ENCODE measurements at regions not wholly inside any gene's neighbourhood (a gene's known extent, or its start where the extent isn't known, plus 50 kb on each side); places are given as distances from the start of the nearest gene placed in this dataset.

GRCh38 chr12:58608711-58609110 lies 311.6 kb downstream of the LRIG3 start:
- Histone ChIP-seq H3K9me3 (no peaks in the 10 kb centered on the region), H3K36me3 (no peaks in the 10 kb centered on the region), H3K27me3 (no peaks in the 10 kb centered on the region), H3K4me1 (no peaks in the 10 kb centered on the region), H3K4me3 (ENCODE audit: low read depth, low read length) (no peak overlapping the region)
- DNase-seq = no peak
- TF ChIP-seq CTCF (IDR thresholded peaks at IDR 0.05; ENCODE audit: low read depth, low read length) = no peak

DNA sequence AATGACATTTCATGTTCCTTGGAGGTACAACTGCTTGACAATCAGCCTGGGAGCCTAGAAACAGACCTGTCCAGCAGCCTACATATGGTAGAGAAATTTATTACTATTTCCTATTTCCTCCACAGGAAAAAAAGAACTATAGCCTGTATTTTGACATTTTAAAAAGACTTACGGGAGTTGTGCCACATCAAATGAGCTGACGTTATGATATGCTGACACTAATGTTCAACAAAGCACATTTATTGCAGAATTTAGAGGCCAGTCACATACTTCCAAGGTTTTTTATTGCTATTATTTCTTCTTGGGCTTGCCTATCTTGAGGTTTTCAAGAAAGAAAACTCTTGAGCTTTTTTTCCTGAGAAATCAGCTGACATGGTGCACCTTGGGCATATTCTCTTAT lies 305.3 kb downstream of the LRIG3 start:
- H3K9me3 ChIP-seq = no peaks in the 10 kb centered on the region
- no peaks in the 10 kb centered on the region for H3K27me3 ChIP-seq
- no peak for TF ChIP-seq CTCF (IDR thresholded peaks at IDR 0.05; ENCODE audit: low read depth, low read length)

GRCh38 chr12:58615576-58615975 lies 304.7 kb downstream of the LRIG3 start:
- no peak overlapping the region for H3K4me3 ChIP-seq (ENCODE audit: low read depth, low read length)
- TF ChIP-seq CTCF (IDR thresholded peaks at IDR 0.05; ENCODE audit: low read depth, low read length) = no peak
- no peaks in the 10 kb centered on the region for H3K36me3 ChIP-seq
- H3K4me1 ChIP-seq = no peaks in the 10 kb centered on the region
- no peaks in the 10 kb centered on the region for H3K27me3 ChIP-seq
- H3K9me3 ChIP-seq = no peaks in the 10 kb centered on the region
- DNase-seq = no peak

More for the DNA sequence above, 305.3 kb downstream of the LRIG3 start:
- DNase-seq = no peak
- Histone ChIP-seq H3K4me1 (no peaks in the 10 kb centered on the region), H3K4me3 (ENCODE audit: low read depth, low read length) (no peak overlapping the region), H3K36me3 (no peaks in the 10 kb centered on the region)

DNA sequence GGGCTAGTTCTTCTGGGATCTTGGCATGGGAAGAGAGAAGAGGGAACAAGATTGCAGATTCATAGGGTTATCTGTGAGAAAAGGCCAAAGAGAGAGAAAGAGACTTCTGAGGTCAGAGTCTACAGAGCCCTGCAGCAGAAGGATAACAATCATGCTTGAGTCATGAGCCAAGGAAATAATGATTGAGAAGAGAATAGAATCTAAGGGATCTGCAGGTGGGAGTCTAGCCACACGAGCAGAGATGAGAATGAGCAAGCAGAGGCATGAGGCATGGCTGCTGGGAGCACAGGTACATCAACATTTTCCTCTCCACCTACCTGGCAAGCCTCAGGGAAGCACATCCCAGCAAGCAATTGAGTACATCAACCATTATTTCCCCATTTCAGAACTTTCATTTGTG lies 303.7 kb downstream of the LRIG3 start:
- no peaks in the 10 kb centered on the region for H3K36me3 ChIP-seq
- no peaks in the 10 kb centered on the region for H3K27me3 ChIP-seq
- TF ChIP-seq CTCF (IDR thresholded peaks at IDR 0.05; ENCODE audit: low read depth, low read length) = no peak
- no peaks in the 10 kb centered on the region for H3K9me3 ChIP-seq
- no peaks in the 10 kb centered on the region for H3K4me1 ChIP-seq
- DNase-seq = no peak
- H3K4me3 ChIP-seq (ENCODE audit: low read depth, low read length) = no peak overlapping the region

DNA sequence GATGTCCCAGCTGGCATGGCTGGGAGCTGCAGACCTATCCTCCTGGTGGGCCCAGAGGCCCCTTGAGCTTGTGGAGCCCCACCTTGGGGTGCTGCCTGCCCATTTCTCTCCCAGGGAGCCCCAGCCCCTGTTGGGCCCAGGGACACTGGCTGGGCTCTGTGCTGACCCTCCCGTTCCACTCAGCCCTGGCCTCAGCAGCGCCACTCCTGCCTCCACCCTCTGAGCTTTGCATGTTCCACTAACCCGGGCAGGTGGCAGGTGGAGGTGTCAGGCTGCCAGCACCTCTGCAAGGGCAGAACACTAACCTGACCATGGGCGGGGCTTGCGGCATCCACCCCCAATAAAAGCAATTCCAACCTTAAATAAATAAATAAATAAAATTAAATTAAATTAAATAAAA lies 299.2 kb downstream of the LRIG3 start:
- H3K27me3 ChIP-seq = no peaks in the 10 kb centered on the region
- no peak for DNase-seq
- no peaks in the 10 kb centered on the region for H3K9me3 ChIP-seq
- no peak for TF ChIP-seq CTCF (IDR thresholded peaks at IDR 0.05; ENCODE audit: low read depth, low read length)
- no peaks in the 10 kb centered on the region for H3K36me3 ChIP-seq
- H3K4me3 ChIP-seq (ENCODE audit: low read depth, low read length) = no peak overlapping the region
- H3K4me1 ChIP-seq = no peaks in the 10 kb centered on the region

DNA sequence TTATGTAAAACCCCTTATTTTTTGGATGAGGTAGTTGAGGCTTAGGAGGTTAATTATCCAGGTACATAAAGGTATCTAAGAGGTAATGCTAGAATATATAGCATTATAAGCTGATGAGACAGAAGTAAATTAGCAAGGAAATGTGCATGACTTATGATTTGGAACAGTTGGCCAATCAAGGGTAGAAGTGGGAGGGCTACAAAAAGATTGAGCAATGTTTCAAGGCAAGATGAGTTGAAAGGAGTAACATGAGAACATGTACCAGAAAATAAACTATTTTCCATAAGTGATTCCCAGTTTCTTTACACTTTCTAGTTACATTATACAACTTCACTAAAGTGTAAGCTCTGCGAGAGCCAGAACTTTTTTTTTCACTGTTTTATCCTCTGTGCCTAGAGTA lies 290.9 kb downstream of the LRIG3 start:
- H3K27me3 ChIP-seq = no peaks in the 10 kb centered on the region
- no peaks in the 10 kb centered on the region for H3K36me3 ChIP-seq
- H3K4me1 ChIP-seq = no peaks in the 10 kb centered on the region
- no peak for DNase-seq
- no peak for TF ChIP-seq CTCF (IDR thresholded peaks at IDR 0.05; ENCODE audit: low read depth, low read length)
- H3K4me3 ChIP-seq (ENCODE audit: low read depth, low read length) = no peak overlapping the region
- H3K9me3 ChIP-seq = no peaks in the 10 kb centered on the region

All from BE2C (cell line).